Activated B cell treated with CpG ODN at 0.5 μM for 24 hours (primary cell): ENCODE measurements at regions not wholly inside any gene's neighbourhood (a gene's known extent, or its start where the extent isn't known, plus 50 kb on each side); places are given as distances from the start of the nearest gene placed in this dataset.

Source experiments
- ATAC-seq: fragments of 200-7000 bp; cut with Tn5 transposase; one replicate; pipeline ENCODE4 v1.10.0; 2021; ENCODE audit warnings: low read depth, mild to moderate bottlenecking, moderate library complexity
- CTCF ChIA-PET: fragments of 350-600 bp; sonication (Branson Sonifier 250); formaldehyde crosslinking; loops from one replicate; lab custom pipeline; 2021; ENCODE audit warnings: antibody characterized with exemption; lab: Charles Lee
- POLR2A ChIA-PET: fragments of 350-600 bp; sonication (Branson Sonifier 250); formaldehyde crosslinking; loops from one replicate; lab custom pipeline; 2021; ENCODE audit warnings: antibody characterized with exemption; lab: Charles Lee
- DNase-seq: peaks from one replicate; pipeline ENCODE4 v3.0.0; 2022
- H3K27ac Mint-ChIP-seq: one replicate; pipeline ENCODE4 v1.8.0; 2020; ENCODE audit warnings: mixed read lengths
- H3K27me3 Mint-ChIP-seq: one replicate; pipeline ENCODE4 v1.8.0; 2021; ENCODE audit warnings: mixed read lengths
- H3K36me3 Mint-ChIP-seq: one replicate; pipeline ENCODE4 v1.8.0; 2021; ENCODE audit warnings: low read depth, mixed read lengths
- H3K4me1 Mint-ChIP-seq: one replicate; pipeline ENCODE4 v1.8.0; 2021; ENCODE audit warnings: mixed read lengths
- H3K4me3 Mint-ChIP-seq: one replicate; pipeline ENCODE4 v1.8.0; 2020; ENCODE audit warnings: mild to moderate bottlenecking, mixed read lengths
- H3K9me3 Mint-ChIP-seq: one replicate; pipeline ENCODE4 v1.8.0; 2020; ENCODE audit warnings: mixed read lengths
- intact Hi-C: fragments of 100-400 bp; cut with micrococcal nuclease; formaldehyde crosslinking; loops from one replicate; pipeline ENCODE4 v1.15.1; 2024
- TF ChIP-seq, protein P1 (sequence below): fragments of 200-600 bp; IDR thresholded peaks from one replicate; pipeline ENCODE4 v1.8.0; 2022; ENCODE audit warnings: antibody characterized with exemption, mild to moderate bottlenecking

GRCh38 chr6:156080371-156080770 is 624.7 kb upstream of the NOX3 start:
- TF ChIP-seq, protein P1, sequence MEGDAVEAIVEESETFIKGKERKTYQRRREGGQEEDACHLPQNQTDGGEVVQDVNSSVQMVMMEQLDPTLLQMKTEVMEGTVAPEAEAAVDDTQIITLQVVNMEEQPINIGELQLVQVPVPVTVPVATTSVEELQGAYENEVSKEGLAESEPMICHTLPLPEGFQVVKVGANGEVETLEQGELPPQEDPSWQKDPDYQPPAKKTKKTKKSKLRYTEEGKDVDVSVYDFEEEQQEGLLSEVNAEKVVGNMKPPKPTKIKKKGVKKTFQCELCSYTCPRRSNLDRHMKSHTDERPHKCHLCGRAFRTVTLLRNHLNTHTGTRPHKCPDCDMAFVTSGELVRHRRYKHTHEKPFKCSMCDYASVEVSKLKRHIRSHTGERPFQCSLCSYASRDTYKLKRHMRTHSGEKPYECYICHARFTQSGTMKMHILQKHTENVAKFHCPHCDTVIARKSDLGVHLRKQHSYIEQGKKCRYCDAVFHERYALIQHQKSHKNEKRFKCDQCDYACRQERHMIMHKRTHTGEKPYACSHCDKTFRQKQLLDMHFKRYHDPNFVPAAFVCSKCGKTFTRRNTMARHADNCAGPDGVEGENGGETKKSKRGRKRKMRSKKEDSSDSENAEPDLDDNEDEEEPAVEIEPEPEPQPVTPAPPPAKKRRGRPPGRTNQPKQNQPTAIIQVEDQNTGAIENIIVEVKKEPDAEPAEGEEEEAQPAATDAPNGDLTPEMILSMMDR, result no peak
- H3K9me3 Mint-ChIP-seq, result peaks cover 2% of the 10 kb centered on the region
- no peaks in the 10 kb centered on the region for H3K27me3 Mint-ChIP-seq
- ChIA-PET POLR2A (no interaction called here), CTCF (no interaction called here)
- no peak overlapping the region for H3K4me3 Mint-ChIP-seq
- DNase-seq (no peak), ATAC-seq (no peak)
- no peaks in the 10 kb centered on the region for H3K36me3 Mint-ChIP-seq
- H3K4me1 Mint-ChIP-seq, result no peaks in the 10 kb centered on the region
- intact Hi-C loops, result no loop called here
- no peak overlapping the region for H3K27ac Mint-ChIP-seq

GRCh38 chr6:156068881-156069280 is 613.2 kb upstream of the NOX3 start:
- peaks cover 2% of the 10 kb centered on the region for H3K4me1 Mint-ChIP-seq
- H3K4me3 Mint-ChIP-seq, result no peak overlapping the region
- DNase-seq (no peak), ATAC-seq (no peak)
- TF ChIP-seq, protein P1, result no peak
- ChIA-PET POLR2A (no interaction called here), CTCF (no interaction called here)
- H3K27me3 Mint-ChIP-seq, result no peaks in the 10 kb centered on the region
- intact Hi-C loops, result no loop called here
- H3K36me3 Mint-ChIP-seq, result no peaks in the 10 kb centered on the region
- H3K9me3 Mint-ChIP-seq, result no peaks in the 10 kb centered on the region
- no peak overlapping the region for H3K27ac Mint-ChIP-seq

- no peak for DNase-seq
- no peak overlapping the region for H3K27ac Mint-ChIP-seq
- ATAC-seq, result no peak
- H3K9me3 Mint-ChIP-seq, result no peaks in the 10 kb centered on the region
- ChIA-PET CTCF (no interaction called here), POLR2A (no interaction called here)
- peaks cover 2% of the 10 kb centered on the region for H3K4me1 Mint-ChIP-seq
- intact Hi-C loops, result no loop called here
- no peaks in the 10 kb centered on the region for H3K36me3 Mint-ChIP-seq
- H3K4me3 Mint-ChIP-seq, result no peak overlapping the region
- TF ChIP-seq, protein P1, result no peak
- H3K27me3 Mint-ChIP-seq, result no peaks in the 10 kb centered on the region
These were observed 610.2 kb upstream of the NOX3 start for GRCh38 chr6:156065849-156066248.

DNA sequence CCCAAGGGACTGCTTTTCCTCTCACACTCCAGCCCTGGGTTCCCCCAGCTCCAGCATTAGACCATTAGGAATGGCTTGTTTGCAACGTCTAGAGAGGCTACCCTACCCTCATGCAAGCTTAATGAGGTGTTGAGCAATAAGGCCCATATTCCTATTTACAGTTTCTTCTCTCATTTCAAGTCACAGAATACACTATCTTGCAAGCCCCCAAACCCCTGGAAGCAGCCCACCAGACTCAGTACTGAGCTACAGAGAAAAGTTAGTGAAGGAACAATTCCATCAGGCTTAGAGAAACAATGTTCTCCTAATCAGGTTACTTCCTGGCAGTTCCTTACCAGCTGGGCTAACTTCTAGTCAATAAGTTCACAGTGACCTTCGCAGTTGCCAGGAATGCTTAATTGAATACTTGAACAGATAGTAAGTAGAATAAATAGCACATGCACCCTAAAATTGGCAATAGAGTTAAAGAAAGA is 606.5 kb upstream of the NOX3 start:
- no peaks in the 10 kb centered on the region for H3K27me3 Mint-ChIP-seq
- POLR2A ChIA-PET, result no interaction called here

GRCh38 chr6:156061465-156061864 is 605.8 kb upstream of the NOX3 start:
- Mint-ChIP-seq H3K4me3 (no peak overlapping the region), H3K27ac (no peak overlapping the region), H3K36me3 (no peaks in the 10 kb centered on the region), H3K9me3 (peaks cover 2% of the 10 kb centered on the region), H3K4me1 (peaks cover 5% of the 10 kb centered on the region), H3K27me3 (no peaks in the 10 kb centered on the region)
- no peak for ATAC-seq
- DNase-seq, result no peak
- CTCF ChIA-PET, result no interaction called here
- TF ChIP-seq, protein P1, result no peak
- intact Hi-C loops, result no loop called here
- POLR2A ChIA-PET, result no interaction called here

More for the DNA sequence above, 606.5 kb upstream of the NOX3 start:
- TF ChIP-seq, protein P1, result no peak
- Mint-ChIP-seq H3K36me3 (no peaks in the 10 kb centered on the region), H3K4me1 (peaks cover 5% of the 10 kb centered on the region), H3K9me3 (no peaks in the 10 kb centered on the region), H3K4me3 (no peak overlapping the region), H3K27ac (no peak overlapping the region)
- ATAC-seq, result no peak
- CTCF ChIA-PET, result no interaction called here
- intact Hi-C loops, result no loop called here
- no peak for DNase-seq
